Smooth muscle cell of the brain vasculature (primary cell): ENCODE measurements at regions not wholly inside any gene's neighbourhood (a gene's known extent, or its start where the extent isn't known, plus 50 kb on each side); places are given as distances from the start of the nearest gene placed in this dataset.
"Not testable (repeated sequence)": the region's sequence is repeated elsewhere in the genome, so short reads cannot be mapped to it uniquely, and the experiment has no call there.

ENCODE experiments used
- DNase-seq: peaks from one replicate; pipeline ENCODE4 v3.0.0-alpha.2; 2012; ENCODE audit warnings: low read depth, low spot score

DNA sequence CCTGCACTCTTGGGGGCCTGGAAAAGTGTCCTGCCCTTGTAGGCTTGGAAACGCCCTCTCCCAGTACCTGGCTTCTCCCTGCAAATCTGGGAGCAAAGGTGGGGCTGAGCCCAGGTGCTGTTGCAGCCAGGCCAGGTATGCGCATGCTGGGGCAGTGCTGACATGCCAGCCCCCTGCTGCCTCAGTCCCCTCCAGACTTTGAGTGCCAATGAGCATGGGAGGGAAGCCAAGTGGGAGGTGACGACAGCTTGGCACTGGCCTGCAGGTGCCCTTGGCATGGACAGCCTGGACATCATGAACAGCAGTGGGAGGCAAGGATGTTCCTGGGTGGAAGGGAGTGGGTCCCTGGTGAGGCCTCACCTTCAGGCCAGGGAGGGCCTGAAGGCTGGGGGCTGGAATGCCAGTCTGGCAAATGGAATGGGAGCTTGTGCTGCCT lies 1494.4 kb upstream of the NUDT12 start:
- no peak for DNase-seq

DNA sequence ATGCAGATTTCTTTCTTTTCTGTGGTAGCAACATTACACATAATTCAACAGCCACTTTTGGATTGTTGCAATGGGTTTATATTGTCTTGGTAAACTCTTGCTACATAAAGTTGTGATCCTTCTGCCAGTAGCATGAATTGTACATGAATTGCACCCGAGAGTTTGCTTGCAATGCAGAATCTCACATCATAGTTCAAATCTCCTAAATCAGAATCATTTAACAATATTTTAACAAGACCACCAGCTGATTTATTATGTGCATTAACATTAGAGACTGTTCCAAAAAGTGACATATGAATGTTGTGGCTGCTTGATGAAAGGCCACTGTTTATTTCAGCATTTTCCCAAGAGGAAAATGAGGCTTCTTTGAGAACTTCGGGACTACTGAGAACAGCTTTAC lies 1491.8 kb upstream of the NUDT12 start:
- no peak for DNase-seq

DNA sequence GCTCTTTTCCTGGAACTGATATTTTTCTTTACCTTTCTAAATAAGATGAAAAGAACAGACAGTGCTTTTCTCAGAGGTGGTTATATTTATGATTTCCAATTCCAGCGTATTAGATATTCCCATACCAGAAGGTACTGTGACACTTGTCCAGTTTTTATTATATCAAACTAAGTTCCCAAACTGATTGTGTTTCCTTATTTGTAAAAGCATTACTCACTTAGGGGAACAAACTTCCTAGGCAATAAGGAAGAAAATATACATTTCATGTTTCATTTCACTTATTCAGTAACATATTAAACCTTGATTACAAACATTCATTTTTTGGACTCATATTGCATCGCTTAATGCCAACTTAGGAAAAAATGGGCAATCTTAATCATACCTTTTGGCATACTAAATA lies 1480.0 kb upstream of the NUDT12 start:
- no peak for DNase-seq

DNA sequence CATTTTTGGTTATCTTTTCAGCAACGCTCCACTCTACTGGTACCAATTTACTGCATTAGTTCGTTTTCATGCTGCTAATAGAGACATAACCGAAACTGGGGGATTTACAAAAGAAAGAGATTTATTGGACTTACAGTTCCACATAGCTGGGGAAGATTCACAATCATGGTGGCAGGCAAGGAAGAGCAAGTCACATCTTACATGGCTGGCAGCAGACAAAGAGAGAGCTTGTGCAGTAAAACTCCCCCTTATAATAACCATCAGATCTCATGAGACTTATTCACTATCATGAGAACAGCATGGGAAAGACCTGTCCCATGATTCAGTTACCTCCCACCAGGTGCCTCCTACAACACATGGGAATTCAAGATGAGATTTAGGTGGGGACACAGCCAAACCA lies 1474.2 kb upstream of the NUDT12 start:
- DNase-seq = not testable (repeated sequence)

DNA sequence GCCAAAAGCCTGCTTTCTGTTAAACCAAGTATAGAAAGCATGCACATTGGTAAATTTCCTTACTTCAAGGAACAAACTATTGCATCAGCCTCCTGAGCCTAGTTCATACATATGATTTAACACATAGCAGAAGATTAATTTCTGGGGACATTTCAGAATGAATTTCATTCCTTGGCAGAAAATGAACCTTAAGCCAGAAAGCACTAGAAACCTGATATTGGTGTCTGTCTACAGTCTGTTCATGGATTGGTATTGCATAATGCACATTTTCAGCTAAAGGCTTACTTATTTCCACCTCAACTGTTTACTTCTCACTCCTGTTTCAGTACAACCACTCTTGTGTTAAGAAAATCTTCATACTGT lies 1471.8 kb upstream of the NUDT12 start:
- no peak for DNase-seq

DNA sequence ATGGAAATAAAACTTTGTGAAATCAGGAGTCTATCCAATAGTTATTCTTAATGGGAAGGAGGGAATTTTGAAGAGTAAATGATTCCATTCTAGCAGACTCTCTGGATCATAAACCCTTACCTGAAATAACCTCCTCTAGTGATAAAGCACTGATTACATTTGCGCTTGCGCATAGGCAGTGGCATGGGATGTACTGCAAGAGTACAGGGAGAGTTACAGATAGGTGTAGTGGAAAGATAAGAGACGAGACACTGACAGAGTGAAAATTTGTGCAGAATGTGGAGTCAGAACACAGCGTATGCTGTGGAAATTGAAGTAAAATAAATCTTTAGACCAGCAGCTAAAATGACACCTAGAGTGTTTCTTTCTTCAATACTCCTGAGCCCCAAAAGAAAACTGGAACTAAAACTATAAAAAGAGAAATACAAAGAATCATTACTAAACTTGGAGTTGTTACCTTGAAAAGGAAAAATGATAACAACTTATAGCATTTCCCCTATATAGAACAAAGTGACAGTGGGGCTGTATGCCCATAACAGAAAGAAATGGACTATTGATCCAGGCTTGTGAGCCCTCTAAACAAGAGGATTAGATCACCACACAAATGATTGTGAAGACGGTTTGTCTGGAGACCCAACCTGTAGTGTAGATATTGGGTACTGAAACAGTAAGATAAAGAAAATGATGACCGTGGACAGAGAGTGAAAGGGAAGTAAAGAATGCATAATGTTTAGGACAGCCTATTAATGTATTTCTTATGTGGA lies 1471.2 kb upstream of the NUDT12 start:
- DNase-seq = no peak

DNA sequence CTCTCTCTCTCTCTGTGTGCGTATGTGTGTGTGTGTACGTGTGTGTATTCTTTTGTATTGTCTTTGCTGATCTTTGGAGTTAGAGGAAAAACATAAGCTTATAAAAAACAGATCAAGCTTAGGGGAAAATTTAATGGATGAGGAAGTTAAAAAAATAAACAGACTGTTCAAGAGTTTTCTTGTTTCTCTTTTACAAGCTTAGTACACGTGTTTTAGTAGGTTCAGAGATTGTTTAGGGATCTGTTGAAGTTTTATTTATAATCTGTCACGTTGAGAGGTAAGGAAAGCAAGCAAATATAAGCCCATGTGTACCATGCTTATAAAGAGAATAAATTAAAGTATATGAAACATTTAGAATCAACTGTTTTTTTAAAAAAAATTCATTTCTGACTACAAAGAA lies 1470.3 kb upstream of the NUDT12 start:
- DNase-seq = no peak

DNA sequence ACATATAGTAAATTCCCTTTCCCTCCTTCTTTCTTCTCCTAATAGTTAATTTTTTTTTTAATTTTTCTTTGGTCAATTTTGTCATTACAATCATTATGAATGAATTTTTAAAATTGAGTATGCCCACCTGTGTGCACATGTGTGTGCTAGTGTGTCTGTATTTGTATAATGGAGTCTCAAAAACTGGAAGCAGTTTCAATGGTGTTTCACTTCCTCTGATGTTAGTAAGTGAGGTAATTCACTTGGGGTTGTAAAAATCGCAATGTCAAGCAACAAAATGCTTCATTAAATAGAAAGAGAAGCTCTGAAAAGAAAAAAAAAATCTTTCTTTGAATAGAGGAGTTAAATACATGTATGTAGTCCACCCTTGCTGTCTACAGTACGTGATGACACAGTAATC lies 1467.6 kb upstream of the NUDT12 start:
- no peak for DNase-seq

DNA sequence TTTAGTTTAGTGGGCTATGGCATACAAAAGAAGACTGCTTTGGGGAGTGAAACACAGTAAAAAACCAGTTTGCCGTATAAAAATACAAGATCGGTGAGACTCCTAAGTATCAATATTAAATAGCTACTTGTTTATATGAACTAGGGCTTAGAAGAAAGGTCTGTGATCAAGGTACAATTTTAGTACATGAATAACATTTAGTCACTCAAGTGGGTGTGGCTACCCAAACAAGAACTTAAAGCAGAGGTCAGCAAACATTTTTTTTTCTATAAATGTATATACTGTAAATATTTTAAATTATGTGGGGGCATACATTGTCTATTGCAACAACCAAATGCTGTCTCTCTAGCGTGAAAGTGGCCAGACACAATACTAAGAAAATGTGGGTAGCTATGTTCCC lies 1452.5 kb upstream of the NUDT12 start:
- DNase-seq = no peak

DNA sequence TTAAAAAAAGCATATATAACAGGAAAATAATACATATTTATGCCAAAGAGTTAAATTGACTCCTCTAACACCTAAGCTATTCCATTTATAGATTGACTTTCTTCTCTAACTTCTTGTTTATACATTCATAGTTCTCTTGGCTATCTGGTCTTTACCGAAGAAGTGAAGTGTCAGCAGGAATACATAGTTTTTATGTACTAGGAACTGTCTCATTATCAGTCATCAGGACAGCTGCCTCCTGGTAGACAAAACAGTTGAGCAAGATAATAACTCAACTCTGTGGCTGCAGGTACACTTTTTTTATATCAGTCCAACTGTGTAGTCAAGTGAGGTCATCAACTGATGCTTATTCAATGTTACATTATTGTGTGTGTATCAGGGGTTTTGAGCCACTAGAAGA lies 1436.0 kb upstream of the NUDT12 start:
- no peak for DNase-seq

DNA sequence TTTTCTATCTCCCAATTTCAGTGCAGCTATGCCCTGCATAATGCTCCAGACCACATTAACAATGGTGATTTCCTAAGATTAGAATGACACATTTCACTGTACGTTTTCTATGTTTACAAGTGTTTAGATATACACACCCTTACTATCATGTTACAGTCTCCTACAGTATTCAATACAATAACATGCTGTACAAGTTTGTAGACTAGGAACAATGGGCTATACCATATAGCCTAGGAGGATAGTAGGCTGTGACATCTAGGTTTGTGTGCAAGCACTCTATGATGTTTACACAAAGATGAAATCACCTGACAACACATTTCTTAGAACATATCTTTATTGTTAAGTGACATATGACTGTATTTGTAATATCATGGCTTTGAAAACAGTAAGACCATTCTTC lies 1435.6 kb upstream of the NUDT12 start:
- no peak for DNase-seq

DNA sequence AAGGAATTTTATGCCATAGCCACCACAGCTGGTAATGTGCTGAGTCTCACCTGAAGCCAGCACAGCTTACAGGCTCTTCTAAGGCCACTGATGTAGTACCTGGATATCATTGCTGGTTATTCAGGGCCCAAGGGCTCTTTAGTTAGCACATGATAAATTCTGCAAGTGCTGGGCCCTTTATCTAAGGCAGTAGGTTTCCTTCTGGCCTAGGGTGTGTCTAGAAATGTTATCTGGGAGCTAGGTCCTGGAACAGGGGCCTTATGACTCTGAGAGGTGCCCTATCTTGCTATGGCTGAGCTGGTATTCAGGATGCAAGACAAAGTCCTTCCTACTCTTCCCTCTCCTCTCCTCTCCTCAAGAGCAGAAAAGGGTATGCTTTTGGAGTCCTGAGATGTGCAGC lies 1424.5 kb upstream of the NUDT12 start:
- no peak for DNase-seq

DNA sequence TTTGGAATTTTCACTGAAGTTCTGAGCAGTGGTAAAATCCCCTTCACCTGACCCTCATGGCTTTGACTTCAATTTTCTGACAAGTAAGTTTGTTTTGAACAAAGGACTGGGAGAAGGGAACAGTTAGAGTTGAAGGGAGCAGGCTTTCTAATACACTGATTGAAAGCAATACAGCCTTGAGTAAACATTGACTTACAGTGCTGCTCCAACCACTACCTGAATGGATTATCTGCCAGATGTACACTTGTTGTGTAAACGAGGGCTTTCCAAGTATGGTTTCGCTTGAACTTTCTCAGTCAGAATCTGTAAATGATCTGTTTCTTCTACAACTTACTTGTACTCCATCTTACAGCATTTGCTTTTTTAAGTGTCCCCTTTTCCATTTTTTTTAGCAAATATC lies 1414.9 kb upstream of the NUDT12 start:
- no peak for DNase-seq

DNA sequence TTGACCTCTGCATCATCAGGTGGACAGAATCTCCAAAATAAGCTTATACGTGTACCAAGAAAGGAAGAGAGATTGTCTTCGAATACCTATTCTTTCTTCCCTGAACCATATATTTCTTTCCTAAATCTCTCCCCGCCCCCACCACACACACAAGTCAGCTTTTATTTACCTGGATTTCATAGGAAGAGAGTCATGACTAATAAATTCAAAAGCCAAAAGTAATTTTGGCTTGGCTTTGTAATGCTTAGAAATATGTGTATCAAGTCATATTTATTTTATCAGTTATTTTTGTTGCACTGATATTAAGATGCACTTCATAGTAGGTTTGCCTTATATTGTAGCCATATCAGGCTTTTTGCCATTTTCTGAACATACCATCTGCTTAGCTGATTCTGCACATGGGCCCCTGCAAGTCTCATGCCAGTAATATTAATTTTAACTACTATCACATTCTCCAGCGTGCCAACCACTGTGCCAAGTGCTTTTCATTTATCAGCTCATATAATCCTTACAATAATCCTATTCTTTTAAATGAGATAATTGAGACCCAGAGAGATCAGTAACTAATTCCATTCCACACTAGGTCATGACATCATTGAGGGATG lies 1405.3 kb upstream of the NUDT12 start:
- no peak for DNase-seq

DNA sequence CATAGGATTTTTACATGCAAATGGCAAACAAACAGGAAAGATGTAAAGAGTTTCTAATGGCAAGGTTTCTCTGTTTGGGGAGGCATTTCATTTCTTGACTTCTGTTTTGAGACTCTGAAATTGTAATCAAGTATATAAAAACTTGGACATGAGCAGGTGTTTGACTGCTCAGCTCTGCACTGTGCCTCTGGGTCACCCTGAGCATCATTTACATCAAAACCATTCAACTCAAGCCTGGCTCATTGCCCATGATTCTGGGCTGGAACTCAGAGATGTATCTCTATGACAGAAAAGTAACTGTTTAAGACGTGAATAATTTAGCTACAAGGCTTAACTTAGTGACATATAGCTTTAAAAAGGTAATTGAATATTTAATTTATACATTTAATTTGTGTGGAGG lies 1402.4 kb upstream of the NUDT12 start:
- DNase-seq = no peak

DNA sequence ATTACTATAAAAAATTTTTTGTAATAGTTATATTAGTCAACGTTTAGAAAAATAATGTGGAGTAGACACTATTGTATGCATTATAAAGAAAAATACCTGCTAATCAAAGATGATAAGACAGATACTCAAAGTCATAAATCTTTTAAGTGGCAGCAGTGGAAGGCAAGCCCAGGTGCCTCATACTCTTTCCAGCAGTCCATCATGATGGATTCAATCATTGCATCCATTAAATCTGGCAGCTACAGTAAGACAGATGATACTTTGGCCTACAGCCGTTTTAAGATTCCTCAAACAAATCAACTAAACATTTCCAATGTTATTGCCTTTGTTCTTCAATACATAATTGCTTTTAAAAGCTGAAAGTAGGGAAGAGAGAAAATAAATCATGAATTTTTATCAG lies 1392.9 kb upstream of the NUDT12 start:
- no peak for DNase-seq

DNA sequence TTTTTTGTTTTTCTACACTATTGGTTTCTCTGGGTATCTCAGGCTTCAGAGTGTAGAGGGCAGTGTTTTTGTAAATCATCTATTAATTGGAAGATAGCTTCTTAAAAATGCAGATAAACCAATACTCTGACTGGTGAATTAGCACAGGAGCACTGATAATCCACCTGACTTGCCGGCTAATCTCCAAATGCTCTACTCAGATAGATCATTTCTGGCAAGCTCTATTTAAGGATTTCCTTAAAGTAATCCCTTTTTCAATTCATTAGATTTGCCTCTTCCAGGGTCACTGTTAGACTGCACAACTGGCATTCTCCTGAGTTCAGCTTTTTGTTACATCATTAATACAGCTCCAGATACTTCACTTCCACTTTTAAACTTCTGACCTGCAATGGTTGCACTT lies 1390.3 kb upstream of the NUDT12 start:
- DNase-seq = no peak

DNA sequence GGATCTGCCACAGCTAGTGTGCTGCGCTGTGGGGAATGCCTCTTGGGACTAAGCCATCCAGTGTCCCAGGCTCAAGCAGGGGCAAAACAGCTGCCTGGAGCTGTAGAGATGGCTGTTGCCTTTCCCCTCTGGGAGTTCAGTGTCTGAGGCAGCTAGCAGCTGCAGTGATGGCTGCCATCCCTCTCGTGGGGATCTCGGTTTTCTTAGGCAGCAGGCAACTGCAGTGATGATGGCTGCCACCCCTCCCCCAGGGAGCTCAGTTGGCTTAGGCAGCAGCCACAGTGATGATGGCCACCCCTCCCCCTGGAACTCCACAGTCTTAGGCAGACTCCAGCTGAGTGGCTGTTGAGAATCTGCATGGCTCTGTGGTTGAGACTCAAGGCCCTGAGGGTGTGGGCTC lies 1389.2 kb upstream of the NUDT12 start:
- no peak for DNase-seq

DNA sequence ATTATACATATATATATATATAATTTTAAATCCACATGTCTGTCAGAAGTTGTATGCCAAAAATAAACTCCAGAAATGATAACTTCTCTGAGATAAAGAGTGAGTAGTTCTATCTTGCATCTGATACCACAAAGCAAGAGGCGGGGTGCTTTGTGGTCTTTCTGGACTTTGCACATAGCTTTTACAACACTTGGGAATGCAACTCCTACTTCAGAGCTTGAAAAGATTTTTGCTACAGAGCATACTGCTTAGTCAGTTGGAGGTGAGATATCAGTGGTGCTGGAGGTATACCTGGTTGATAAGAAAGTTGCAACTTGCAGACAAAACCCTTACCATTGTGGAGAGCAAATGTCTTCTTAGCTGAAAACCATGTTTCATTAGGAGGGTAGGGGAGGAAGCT lies 1384.5 kb upstream of the NUDT12 start:
- no peak for DNase-seq

DNA sequence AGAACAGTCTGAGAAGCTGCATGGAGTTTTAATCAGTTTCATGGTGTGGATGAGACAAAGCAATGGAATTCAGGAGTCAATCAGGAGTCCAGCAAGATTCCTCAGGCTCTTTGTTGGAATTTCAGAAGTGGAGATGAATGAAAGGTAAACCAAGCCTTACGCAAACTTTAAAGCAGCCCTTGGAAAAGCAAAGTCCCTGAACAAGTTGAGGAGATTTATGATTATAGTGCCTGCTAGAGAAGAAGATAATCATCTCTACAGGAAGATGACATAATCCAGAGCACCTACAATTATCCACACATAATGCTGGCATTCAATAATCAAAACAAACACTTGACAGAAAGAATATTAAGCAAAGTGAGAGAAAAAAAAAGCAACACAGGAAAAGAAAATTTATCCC lies 1380.1 kb upstream of the NUDT12 start:
- DNase-seq = no peak

DNA sequence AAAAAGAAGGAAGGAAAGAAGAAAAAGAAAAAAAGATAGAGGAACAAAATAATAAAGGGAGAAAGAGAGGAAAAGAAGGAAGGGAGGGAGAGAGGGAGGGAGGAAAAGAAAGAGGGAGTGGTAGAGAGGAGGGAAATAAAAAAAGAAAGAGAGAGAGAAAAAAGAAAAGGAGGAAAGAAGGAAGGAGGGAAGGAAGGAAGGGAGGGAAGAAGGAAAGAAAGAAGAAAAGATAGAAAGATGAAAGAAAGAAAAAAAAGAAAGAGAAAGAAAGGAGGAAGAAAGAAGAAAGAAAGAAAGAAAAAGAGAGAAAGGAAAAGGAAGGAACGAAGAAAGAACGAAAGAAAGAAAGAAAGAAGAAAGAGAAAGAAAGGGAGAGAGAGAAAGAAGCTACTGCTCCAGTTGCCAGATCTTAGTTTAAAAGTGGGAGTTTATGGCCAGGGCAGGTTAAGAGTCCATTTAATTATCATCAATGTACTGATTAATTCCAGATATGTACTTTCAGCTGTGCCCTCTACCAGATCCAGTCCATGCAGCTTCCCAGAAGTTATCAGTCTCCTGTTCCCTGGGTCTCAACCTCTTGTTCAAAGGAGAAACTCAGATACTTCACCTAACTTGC lies 1378.5 kb upstream of the NUDT12 start:
- no peak for DNase-seq

DNA sequence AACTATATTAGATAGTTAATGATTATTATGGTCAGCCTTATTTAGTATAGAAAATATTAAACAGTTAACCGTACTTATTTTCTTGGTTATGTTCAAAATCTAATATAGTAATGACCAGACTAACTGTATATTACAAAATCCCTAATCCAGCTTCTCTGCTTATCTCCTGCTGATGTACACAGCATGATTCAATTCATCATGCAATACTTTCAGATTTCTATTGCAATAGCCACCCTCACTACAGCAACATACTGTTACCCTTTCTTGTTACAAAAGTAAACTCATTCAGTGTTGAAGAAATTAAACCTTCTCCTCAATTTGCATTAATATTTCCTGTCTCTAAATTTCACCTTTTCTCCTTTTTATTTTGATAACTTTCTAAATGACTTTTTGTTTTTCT lies 1375.0 kb upstream of the NUDT12 start:
- DNase-seq = no peak

DNA sequence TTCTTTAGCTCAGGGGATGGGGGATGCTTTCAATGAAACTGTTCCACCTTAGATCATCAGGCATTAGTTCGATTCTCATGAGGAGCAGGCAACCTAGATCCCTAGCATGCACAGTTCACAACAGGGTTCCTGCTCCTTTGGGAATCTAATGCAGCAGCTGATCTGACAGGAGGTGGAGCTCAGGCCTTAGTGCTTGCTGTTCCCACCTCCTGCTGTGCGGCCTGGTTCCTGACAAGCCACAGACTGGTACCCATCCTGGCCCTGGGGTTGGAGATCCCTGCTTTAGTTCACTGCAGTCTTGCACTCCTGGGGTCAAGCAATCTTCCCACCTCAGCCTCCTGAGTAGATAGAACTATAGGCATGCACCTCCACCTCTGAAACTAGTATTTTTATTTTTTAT lies 1369.8 kb upstream of the NUDT12 start:
- no peak for DNase-seq
